Middle frontal gyrus (tissue), 1 donor: ENCODE measurements at regions not wholly inside any gene's neighbourhood (a gene's known extent, or its start where the extent isn't known, plus 50 kb on each side); places are given as distances from the start of the nearest gene placed in this dataset.
A peak's percentile ranks its signal among the peaks of the same experiment; 100 is the strongest.

ENCODE experiments used
- DNase-seq: peaks from one replicate; pipeline ENCODE4 v3.0.0-alpha.2; 2015; ENCODE audit warnings: low spot score; ENCODE audit errors: extremely low spot score

DNA sequence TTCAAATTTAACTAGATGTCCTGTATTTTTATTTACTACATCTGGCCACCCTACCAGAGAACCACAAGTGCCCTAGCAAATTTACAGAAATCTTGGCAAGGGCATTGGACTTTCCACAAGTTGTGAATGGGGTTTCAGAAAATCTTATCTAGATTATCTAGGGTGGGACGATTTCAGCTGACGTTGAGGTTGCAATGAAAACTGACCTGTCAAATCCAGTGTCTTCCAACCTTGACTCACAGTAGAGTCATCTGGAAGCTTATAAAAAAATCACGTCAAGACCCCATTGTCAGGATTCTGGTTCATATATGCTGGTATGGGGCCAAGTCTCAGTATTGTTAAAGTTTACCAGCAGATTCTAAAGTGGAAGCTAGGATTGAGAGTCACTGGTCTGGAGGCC is 109.6 kb upstream of the ACTBL2 start:
- no peak for DNase-seq

DNA sequence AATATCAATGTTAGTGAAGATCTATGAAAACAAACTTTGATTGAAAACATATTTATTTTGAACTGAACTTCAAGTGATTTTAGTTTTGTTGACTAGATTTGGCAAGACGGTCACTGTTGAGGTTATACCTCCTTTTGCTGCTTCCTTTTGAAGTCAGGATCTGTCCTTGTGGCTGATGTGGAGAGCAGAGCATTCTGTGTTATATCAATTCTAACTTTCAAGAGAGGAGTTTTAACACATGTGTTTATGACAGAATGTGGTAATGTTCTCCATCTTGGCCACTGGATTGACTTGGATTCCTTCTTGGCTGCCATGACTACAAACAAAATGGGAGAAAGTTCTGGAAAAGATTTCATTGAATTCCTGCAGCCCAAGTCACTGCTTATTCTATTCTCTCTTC is 104.0 kb upstream of the ACTBL2 start:
- DNase-seq: no peak

DNA sequence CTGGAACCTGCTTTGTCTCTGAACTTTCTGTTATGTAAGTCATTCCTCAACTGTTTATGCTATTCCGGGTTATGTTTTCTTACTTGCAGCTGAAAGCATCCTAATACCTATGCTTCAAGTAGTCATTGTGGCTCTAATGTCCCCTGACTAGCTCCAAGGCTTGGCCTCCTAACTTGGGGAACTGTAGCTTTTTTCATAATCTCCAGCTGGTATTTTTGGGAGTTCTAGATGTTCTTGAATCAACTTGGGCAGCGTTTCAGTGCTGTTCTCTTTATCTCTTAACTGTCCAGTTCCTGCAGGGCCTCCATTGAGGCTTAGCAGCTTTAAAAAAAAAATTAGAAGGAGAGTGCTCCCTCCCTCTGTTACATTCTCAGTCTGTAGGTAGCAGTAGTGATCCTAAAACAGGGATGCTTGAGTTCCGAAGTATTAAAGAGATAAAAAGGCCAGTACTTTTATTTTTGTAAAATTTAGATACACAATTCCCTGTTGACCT is 100.0 kb upstream of the ACTBL2 start:
- no peak for DNase-seq

DNA sequence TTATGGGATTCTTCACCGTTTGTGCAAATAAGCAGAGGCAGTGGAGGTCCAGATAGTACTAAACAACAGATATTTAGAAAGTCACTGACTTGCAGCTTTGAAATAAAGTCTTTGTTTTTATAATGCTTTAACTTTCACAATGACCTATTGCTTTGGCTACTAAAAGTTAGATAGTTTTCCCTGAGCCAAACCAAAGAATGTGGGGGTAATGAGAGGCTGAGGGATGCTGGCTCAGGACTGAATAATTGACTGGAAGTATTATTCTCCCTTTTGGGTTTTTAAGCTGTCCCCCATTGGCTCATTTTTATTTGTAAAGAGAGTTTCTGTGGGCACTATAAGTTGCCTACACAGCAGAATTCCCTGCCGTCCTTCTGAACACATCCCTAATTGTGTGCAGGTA is 99.2 kb upstream of the ACTBL2 start:
- no peak for DNase-seq

DNA sequence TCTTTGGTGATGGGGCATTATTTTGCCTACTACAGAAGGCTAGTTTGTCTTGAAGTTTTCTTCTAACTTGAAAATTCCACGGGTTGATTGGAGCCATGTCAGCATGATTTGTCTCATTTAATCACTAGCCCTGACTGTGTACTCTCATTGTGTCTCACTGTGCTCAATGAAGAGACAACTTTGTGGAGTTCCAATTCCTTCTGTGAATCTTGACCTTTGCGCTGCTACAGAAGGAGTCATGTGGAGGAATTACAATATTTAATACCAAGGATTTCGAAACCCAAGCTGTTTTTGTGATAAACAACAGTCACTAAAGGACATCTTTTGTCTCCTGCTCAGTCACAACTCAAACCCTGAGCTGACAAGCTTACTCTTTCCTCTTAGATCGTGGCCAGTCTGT is 98.6 kb upstream of the ACTBL2 start:
- DNase-seq: no peak

DNA sequence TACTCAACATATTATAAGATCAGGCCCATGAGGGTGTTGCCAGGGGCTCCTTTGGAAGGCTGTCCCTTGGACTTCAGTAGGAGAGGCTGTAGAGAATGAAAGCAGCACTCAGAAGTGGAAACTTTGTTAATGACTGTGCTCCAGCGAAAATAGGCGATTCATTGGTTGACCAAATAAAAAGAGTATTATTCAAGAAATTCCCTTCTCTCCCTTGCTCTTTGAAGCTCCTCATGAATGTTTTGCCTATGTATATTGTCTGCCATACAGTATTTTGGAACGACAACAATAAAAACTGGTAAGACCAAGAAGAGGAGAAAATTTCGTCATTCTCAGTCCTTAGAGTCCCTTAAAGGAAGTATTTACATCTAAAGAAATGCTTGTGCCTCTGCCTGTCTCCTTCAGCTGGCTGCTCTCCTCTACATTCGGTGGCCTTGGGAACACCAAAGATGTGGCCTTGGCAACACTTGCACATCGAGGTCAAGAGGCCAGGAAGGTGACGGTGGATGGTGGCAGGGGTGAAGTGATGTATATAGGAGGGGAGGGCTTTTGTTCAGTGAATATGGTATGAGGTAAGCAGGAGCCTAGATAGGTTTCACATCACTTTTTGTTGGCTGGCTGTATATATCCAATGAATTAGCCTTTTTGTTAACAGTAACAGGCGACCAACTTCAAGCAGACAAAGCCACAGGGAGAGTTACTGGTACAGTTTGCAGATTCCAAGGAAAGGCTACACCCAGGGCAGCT is 95.0 kb upstream of the ACTBL2 start:
- no peak for DNase-seq

DNA sequence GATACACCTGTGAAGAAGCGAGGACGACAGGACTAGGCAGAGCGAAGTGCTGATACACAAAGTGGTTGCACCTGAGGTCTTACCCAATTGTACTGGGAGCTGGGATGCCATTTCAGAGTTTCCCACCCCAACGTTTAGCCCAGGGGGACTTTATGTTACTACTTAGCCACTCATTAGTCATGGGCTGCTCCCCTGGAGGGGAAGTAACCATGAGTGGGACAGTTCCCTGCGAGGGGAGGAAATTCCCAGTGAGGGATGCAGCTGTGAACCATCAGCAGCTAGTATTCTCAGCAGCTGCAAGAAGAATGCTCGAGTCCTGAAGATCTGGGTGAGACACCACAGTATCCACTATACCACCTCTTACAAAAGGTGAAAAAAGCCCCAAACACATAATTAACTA is 93.7 kb upstream of the ACTBL2 start:
- DNase-seq: no peak

DNA sequence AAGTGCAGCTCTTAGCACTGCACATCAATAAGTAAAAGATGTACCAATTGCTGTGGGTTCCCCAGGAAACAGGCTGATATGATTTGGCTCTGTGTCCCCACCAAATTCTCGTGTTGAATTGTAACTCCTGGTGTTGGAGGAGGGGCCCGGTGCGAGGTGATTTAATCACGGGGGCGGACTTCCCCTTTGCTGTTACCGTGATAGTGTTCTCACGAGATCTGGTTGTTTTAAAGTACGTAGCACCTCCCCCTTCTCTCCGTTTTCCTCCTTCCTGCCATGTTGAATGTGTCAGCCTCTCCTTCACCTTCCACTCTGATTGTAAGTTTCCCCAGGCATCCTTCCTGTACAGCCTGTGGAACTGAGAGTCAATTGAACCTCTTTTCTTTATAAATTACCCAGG is 93.2 kb upstream of the ACTBL2 start:
- DNase-seq: no peak

DNA sequence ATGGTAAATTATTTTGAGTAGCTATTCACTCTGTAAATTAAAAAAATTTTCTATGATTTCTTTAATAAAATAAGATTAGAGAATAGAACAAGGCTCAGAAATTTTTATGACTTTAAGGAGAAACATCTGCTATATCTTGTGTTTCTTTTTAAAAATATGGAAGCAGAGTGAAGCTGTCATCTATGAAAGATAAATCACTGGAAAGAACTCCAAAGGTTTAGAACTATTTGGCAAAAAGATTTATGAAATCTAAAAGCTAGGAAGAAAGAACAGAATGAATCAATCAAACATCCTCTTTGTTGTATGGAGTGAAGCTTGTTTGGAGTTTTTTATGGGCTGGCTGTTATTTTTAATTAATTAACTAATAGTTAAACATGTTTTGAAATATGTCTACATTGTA is 89.8 kb upstream of the ACTBL2 start:
- no peak for DNase-seq

DNA sequence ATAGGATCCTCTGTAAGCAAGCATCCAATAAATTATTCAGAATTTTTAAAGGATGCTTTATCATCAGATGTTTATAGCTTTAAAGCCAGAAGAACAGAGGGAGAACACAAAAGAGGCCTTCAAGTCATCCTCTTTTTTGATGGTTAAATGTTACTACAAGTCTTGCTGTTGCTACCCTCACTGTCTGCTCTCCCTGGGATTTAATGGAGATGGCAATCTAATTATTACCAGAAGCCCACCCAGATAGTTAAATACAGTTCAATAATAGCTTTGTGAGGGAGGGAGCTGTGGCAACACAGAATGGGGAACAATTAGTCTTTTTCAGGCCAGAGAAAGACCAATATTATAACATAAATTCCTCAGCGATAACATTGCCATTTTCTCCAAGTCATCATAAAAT is 87.0 kb upstream of the ACTBL2 start:
- no peak for DNase-seq

DNA sequence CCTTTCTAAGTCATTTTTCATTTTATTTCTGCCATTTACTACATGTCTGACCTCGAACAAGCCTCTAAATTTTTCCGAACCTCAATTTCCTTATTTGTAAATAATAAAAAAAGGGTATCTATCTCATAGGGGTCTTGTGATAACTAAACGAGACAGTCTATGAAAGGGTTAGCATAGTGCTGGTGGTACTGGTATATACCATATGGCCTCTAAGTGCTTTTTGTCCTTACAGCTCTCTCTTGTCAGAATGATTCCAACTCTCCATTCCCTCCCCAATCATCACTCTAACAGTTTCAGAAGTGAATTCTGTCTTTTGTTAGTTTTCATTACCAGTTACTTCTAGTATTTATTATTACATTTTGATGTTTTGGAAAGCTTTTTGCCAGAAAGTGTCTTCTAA is 85.5 kb upstream of the ACTBL2 start:
- DNase-seq: no peak

DNA sequence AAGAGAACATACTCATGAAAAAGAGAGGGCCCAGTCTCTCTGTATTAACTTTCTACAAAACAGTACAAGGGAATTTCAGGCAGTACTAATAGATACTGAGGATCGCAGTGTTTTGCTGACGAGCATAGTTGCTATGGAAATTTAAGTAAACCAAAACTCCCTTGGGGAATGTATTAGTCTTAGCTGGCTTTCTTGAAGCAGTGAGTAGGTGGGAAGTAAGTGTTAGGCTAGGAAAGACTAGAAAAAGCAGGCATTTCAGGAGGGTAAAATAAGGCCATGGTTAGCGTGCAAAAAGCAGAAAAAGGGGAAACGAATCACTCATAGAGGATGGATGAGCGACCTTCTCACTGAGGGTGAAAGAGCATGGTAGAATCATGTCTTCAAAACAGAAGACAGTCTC is 84.3 kb upstream of the ACTBL2 start:
- no peak for DNase-seq

DNA sequence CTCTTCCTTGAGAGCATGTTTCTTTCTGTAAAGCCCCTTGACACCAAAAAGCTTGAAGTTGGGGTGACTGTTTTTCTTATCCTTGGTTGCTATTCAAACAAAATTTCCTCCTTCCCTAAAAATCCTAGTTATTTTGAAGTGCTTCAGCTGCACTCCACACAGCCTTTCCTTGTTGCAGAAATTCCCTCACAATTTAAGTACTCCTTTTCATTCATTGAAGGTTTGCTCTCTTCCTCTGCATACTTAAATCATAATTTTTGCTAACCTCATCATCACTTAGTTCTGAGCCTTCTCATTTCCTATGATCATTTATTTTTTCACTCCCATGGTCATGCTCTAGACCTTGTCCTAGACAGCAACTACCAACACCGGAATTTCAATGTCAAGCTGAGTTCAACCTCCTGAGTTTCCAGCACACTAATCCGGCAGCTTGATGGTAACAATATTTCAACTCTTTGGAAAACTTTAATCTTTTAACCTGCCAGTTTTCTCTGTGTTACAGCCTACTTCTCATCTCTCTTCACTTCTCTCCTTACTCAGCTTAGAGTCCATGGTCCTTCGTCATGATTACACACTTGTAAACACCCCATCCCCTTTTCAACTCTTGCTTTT is 78.7 kb upstream of the ACTBL2 start:
- no peak for DNase-seq

DNA sequence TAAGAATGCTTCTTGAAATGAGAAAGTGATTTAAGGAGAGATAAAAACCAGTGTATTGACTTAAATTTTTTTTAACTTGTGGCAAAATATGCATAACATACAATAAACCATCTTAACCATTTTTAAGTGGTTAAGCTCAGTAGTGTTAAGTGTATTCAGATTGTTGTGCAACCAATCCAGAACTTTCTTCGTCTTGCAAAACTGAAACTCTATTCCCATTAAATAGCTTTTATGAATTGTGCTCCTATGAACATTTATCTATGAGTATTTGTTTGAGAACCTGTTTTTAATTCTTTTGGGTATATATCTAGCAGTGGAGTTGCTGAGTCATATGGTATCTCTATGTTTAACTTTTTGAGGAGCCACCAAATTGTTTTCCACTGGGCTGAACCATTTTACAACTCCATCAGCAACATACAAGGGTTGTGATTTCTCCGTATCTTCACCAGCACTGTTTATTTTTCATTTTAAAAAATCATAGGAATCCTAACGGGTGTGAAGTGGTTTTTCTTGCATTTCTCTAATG is 76.6 kb upstream of the ACTBL2 start:
- no peak for DNase-seq

DNA sequence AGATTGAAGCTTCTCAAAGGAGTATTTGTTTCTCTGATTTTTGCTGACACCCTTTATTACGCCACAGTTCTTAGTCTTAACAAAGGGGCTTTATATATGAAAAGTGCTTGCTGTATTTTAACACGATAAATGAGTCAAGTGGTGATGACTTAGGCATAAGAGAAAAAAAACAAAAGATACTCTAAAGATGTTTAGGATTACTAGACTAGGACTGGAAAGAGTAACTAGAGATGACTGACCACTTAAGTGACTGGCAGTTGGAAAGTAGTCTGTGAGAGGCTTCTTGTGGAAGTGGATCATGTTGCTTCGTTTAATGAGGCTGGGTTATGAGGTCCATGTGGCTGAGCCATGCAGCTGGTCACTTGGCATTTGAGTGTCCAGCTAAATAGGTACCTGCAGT is 69.4 kb upstream of the ACTBL2 start:
- no peak for DNase-seq

DNA sequence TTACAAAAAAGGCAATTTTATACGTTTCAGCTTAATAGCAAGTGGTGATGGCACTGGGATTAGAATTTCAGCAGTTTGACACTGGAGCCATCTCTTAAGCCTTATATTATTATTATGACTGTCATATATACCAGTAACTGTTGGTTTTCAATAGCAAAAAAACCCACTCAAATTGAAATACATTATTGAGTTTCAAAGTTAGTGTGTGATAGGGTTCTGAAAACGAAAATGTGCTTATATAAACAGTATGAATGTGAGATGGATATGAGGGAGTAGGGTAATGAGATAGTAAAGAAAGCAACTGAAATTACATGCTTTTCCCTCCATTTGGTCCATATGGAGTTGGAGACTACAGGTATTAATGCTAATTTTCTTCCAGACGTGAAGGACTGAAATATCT is 68.6 kb upstream of the ACTBL2 start:
- no peak for DNase-seq

DNA sequence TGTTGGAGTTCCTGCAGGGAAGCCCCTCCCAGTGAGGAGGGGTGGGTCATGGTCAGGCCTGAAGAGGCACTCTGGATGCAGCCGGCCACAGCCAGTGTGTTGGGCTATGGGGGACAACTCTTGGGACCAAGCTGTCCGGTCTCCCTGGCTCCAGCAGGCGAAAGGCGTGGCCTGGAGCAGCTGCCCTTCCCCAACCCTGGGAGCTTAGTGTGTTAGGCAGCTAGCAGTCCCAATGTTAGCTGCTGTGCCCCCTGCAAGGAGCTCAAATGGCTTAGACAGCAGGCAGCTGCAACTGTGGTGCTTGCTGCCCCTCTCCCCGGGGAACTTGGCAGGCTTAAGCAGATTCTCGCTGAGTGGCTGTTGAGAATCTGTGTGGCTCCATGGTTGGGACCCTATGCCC is 67.5 kb upstream of the ACTBL2 start:
- DNase-seq: no peak

DNA sequence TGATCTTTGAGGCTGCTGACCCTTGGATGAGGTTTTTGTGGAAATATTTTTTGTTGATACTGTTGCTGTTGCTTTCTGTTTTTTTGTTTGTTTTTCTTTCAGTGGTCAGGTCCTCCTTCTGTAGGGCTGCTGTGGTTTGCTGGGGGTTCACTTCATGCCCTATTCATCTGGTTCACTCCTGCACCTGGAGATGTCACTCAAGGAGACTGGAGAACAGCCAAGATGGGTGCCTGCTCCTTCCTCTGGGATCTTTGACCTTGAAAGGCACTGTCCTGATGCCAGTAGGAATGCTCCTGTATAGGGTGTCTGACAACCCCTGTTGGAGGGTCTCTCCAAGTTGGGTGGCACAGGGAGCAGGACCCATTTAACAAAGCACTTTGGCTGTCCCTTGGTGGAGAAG is 67.0 kb upstream of the ACTBL2 start:
- DNase-seq: no peak

DNA sequence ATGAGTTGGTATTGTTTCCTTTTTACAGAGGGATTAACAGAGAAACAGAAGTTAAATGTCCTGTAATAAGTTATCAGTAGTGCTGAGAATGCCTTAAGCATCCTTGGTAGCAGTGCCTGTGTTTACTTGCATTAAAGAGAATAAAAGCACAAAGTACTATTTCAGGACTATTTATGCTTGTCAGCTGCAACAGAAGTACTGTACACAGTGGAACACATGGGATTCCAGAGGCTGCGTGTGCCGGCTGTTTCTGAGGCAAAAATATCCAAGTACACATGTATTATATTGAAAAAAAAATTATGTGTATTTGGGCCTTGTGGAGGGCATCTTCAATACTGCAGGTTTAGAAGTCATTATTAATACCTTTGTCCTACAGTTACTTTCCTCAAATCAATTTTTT is 58.2 kb upstream of the ACTBL2 start:
- no peak for DNase-seq

DNA sequence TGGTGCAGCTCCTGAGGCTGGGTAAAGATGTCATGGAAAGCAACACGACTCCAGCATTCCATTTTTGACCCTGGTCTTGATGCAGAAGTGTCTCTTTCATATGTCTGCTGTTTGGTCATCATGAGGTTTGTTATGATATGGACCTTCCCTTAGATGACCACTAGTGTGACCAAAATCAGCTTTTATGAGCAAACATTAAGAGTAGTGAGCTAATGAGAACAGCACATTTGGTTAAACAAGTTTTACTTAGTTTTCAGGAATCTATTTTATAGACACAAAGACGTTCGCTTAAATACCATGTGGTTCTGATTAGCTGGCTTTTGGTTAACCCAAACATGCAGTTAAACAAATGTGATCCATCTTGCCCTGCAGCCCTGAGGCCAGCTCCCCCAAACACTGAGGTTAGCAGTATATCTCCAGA is 56.7 kb upstream of the ACTBL2 start:
- DNase-seq: no peak

DNA sequence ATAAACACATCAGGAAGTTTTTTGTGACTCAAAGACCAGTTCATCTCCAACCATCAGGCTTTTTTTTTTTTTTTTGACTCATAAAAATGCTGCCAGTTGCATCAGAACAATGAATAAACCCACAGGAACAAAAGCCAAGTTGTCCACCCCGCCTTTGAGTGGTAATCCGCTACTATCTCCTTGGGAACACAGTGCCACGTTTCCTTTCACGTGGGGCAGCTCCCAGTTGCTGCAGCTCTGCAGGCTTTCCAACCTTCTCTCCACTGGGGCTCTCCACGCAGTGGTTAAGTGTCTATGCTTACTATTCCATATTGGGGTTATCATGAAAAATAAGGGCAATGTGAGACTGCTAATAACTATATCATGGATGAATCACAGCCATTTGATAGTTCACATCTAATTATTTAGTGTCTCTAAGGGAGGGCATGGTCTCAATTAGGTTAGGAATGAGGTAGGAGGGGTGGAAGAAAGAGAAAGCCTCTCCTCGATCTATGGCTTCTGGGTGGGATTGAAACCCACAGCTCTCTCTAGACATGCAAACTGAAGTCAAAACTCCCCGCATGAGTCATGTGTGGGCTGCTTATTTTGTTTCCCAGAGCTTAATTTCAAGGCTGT is 55.8 kb upstream of the ACTBL2 start:
- DNase-seq: peak; percentile 32

DNA sequence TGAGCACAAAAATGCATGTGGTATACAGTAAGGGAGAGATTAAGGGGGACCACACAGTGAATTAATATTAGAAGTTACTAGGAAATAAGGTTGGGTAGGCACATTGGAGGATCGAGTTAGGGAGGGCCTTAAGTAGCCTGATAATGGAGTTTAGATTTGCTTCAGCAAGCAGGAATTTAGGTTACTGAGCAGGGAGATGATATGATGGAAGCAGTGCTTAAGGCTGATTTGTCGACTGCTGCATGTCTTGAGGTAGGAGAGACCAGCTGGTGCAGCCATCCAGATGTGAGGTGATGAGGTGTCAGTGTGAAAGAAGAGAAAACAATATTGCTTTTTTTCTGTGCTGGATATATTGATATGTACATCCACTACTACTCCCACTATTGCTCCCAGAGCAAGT is 55.2 kb upstream of the ACTBL2 start:
- no peak for DNase-seq
